ENCODE measurements at regions not wholly inside any gene's neighbourhood (a gene's known extent, or its start where the extent isn't known, plus 50 kb on each side); places are given as distances from the start of the nearest gene placed in this dataset.

- TF ChIP-seq STAT6 (CRISPR knock-in tag; conservative IDR thresholded peaks at IDR 0.05; ENCODE audit: low read depth): no peak
- TF ChIP-seq, protein P1, sequence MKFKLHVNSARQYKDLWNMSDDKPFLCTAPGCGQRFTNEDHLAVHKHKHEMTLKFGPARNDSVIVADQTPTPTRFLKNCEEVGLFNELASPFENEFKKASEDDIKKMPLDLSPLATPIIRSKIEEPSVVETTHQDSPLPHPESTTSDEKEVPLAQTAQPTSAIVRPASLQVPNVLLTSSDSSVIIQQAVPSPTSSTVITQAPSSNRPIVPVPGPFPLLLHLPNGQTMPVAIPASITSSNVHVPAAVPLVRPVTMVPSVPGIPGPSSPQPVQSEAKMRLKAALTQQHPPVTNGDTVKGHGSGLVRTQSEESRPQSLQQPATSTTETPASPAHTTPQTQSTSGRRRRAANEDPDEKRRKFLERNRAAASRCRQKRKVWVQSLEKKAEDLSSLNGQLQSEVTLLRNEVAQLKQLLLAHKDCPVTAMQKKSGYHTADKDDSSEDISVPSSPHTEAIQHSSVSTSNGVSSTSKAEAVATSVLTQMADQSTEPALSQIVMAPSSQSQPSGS (CRISPR knock-in tag; IDR thresholded peaks at IDR 0.05; ENCODE audit: borderline replicate concordance, low read depth): no peak
Observed at GRCh38 chr9:99345942-99346341, 123.9 kb downstream of the SEC61B start (continued).

DNA sequence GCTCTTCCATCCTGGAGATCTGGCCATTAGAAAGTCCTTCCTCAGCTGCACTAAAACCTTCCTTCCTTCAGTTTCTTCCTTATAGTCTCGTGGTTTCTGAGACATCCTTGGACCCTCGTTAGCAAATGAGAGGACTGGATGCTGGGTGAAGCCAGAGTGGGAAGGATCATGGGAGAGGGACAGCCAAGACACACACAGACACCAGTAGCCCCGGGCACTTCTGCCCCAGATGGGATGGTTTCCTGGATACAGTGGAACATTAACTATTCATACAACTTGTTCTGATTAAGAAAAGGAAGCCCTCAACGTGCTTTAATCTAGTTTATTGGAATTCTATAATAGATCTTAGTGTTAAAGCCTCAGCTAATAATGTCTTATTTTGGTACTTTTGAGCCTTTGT lies 125.5 kb downstream of the SEC61B start:
- H3K9me3 Mint-ChIP-seq: no peaks in the 10 kb centered on the region
- CTCF ChIA-PET: no interaction called here
- no peaks in the 10 kb centered on the region for H3K27me3 Mint-ChIP-seq (ENCODE audit: low read depth)
- TF ChIP-seq USF1 (CRISPR knock-in tag; IDR thresholded peaks at IDR 0.05): no peak
- no peak for TF ChIP-seq ATF3 (CRISPR knock-in tag; conservative IDR thresholded peaks at IDR 0.05)
- no peak for TF ChIP-seq CBFB (CRISPR knock-in tag; IDR thresholded peaks at IDR 0.05; ENCODE audit: low read depth)
- no peak for TF ChIP-seq OVOL2 (CRISPR knock-in tag; IDR thresholded peaks at IDR 0.05; ENCODE audit: borderline replicate concordance)
- TF ChIP-seq TEAD1 (CRISPR knock-in tag; IDR thresholded peaks at IDR 0.05): no peak
- no peak for TF ChIP-seq ZNF416 (CRISPR knock-in tag; IDR thresholded peaks at IDR 0.05)
- TF ChIP-seq, protein P2, sequence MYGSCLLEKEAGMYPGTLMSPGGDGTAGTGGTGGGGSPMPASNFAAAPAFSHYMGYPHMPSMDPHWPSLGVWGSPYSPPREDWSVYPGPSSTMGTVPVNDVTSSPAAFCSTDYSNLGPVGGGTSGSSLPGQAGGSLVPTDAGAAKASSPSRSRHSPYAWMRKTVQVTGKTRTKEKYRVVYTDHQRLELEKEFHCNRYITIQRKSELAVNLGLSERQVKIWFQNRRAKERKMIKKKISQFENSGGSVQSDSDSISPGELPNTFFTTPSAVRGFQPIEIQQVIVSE (CRISPR knock-in tag; IDR thresholded peaks at IDR 0.05; ENCODE audit: borderline replicate concordance): no peak
- TF ChIP-seq, protein P3, sequence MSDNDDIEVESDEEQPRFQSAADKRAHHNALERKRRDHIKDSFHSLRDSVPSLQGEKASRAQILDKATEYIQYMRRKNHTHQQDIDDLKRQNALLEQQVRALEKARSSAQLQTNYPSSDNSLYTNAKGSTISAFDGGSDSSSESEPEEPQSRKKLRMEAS (CRISPR knock-in tag; IDR thresholded peaks at IDR 0.05): no peak
- no peak for TF ChIP-seq ESRRA (CRISPR knock-in tag; IDR thresholded peaks at IDR 0.05; ENCODE audit: borderline replicate concordance)
- no peak for TF ChIP-seq ZNF317 (CRISPR knock-in tag; IDR thresholded peaks at IDR 0.05; ENCODE audit: borderline replicate concordance, low read depth)
- TF ChIP-seq, protein P4, sequence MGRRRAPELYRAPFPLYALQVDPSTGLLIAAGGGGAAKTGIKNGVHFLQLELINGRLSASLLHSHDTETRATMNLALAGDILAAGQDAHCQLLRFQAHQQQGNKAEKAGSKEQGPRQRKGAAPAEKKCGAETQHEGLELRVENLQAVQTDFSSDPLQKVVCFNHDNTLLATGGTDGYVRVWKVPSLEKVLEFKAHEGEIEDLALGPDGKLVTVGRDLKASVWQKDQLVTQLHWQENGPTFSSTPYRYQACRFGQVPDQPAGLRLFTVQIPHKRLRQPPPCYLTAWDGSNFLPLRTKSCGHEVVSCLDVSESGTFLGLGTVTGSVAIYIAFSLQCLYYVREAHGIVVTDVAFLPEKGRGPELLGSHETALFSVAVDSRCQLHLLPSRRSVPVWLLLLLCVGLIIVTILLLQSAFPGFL (CRISPR knock-in tag; IDR thresholded peaks at IDR 0.05; ENCODE audit: borderline replicate concordance): no peak
- TF ChIP-seq, protein P5, sequence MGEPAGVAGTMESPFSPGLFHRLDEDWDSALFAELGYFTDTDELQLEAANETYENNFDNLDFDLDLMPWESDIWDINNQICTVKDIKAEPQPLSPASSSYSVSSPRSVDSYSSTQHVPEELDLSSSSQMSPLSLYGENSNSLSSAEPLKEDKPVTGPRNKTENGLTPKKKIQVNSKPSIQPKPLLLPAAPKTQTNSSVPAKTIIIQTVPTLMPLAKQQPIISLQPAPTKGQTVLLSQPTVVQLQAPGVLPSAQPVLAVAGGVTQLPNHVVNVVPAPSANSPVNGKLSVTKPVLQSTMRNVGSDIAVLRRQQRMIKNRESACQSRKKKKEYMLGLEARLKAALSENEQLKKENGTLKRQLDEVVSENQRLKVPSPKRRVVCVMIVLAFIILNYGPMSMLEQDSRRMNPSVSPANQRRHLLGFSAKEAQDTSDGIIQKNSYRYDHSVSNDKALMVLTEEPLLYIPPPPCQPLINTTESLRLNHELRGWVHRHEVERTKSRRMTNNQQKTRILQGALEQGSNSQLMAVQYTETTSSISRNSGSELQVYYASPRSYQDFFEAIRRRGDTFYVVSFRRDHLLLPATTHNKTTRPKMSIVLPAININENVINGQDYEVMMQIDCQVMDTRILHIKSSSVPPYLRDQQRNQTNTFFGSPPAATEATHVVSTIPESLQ (CRISPR knock-in tag; IDR thresholded peaks at IDR 0.05): no peak
- no peak for TF ChIP-seq FOXK1 (CRISPR knock-in tag; IDR thresholded peaks at IDR 0.05)
- TF ChIP-seq, protein P6, sequence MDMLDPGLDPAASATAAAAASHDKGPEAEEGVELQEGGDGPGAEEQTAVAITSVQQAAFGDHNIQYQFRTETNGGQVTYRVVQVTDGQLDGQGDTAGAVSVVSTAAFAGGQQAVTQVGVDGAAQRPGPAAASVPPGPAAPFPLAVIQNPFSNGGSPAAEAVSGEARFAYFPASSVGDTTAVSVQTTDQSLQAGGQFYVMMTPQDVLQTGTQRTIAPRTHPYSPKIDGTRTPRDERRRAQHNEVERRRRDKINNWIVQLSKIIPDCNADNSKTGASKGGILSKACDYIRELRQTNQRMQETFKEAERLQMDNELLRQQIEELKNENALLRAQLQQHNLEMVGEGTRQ (CRISPR knock-in tag; IDR thresholded peaks at IDR 0.05): no peak
- no peak for TF ChIP-seq SOX15 (CRISPR knock-in tag; IDR thresholded peaks at IDR 0.05)
- no peak for TF ChIP-seq NFYB (CRISPR knock-in tag; conservative IDR thresholded peaks at IDR 0.05; ENCODE audit: low read depth)
- no peak overlapping the region for H3K27ac Mint-ChIP-seq
- H3K4me1 Mint-ChIP-seq: no peaks in the 10 kb centered on the region
- H3K4me3 Mint-ChIP-seq: no peak overlapping the region
- POLR2A ChIA-PET: no interaction called here
- DNase-seq (ENCODE audit: low spot score) (no peak), ATAC-seq (no peak)
- H3K36me3 Mint-ChIP-seq: no peaks in the 10 kb centered on the region

All from WTC11 (cell line).